ENCODE measurements at regions not wholly inside any gene's neighbourhood (a gene's known extent, or its start where the extent isn't known, plus 50 kb on each side); places are given as distances from the start of the nearest gene placed in this dataset.

GRCh38 chr2:226256709-226257376 is 542.8 kb downstream of the IRS1 start:
- peak; percentile 42 for DNase-seq

- DNase-seq: no peak
Measured at GRCh38 chr2:226256237-226256636, 543.4 kb downstream of the IRS1 start.

GRCh38 chr2:226251661-226252060 is 548.0 kb downstream of the IRS1 start:
- DNase-seq: no peak

GRCh38 chr2:226247289-226248275 is 552.0 kb downstream of the IRS1 start:
- no peak for DNase-seq

GRCh38 chr2:226234187-226234586 is 565.4 kb downstream of the IRS1 start:
- DNase-seq: no peak

- DNase-seq: no peak
Measured at GRCh38 chr2:226233388-226233787, 566.2 kb downstream of the IRS1 start.

GRCh38 chr2:226228080-226228479 is 571.5 kb downstream of the IRS1 start:
- DNase-seq: no peak

GRCh38 chr2:226227341-226227740 is 572.3 kb downstream of the IRS1 start:
- DNase-seq: no peak

- no peak for DNase-seq
Measured at GRCh38 chr2:226223704-226224103, 575.9 kb downstream of the IRS1 start.

- DNase-seq: no peak
Measured at GRCh38 chr2:226220511-226220910, 579.1 kb downstream of the IRS1 start.

- no peak for DNase-seq
Measured at GRCh38 chr2:226217191-226217590, 582.4 kb downstream of the IRS1 start.

GRCh38 chr2:226216575-226216974 is 583.0 kb downstream of the IRS1 start:
- no peak for DNase-seq

- DNase-seq: no peak
Measured at GRCh38 chr2:226215902-226216503, 583.6 kb downstream of the IRS1 start.

- no peak for DNase-seq
Measured at GRCh38 chr2:226213717-226214116, 585.9 kb downstream of the IRS1 start.

- DNase-seq: no peak
Measured at GRCh38 chr2:226211439-226211838, 588.2 kb downstream of the IRS1 start.

- no peak for DNase-seq
Measured at GRCh38 chr2:226208726-226209125, 590.9 kb downstream of the IRS1 start.

GRCh38 chr2:226207671-226208070 is 591.9 kb downstream of the IRS1 start:
- DNase-seq: no peak

GRCh38 chr2:226199555-226199954 is 600.1 kb downstream of the IRS1 start:
- DNase-seq: no peak

GRCh38 chr2:226198956-226199355 is 600.7 kb downstream of the IRS1 start:
- DNase-seq: no peak

- DNase-seq: no peak
Measured at GRCh38 chr2:226190479-226191252, 609.0 kb downstream of the IRS1 start.

GRCh38 chr2:226189061-226189460 is 610.6 kb downstream of the IRS1 start:
- no peak for DNase-seq

GRCh38 chr2:226187616-226188015 is 612.0 kb downstream of the IRS1 start:
- DNase-seq: peak; percentile 31

GRCh38 chr2:226187156-226187555 is 612.5 kb downstream of the IRS1 start:
- DNase-seq: no peak
